ENCODE measurements at regions not wholly inside any gene's neighbourhood (a gene's known extent, or its start where the extent isn't known, plus 50 kb on each side); places are given as distances from the start of the nearest gene placed in this dataset.

GRCh38 chr2:194090251-194090905 is 1566.6 kb upstream of the SLC39A10 start:
- no peak for TF ChIP-seq CTCF (IDR thresholded peaks at IDR 0.05)
- TF ChIP-seq EZH2 (IDR thresholded peaks at IDR 0.05; ENCODE audit: borderline replicate concordance, insufficient read depth, low read depth, low read length, poor library complexity, severe bottlenecking) = no peak

Data from B cell (primary cell).